ENCODE measurements at regions not wholly inside any gene's neighbourhood (a gene's known extent, or its start where the extent isn't known, plus 50 kb on each side); places are given as distances from the start of the nearest gene placed in this dataset.
"Not testable (repeated sequence)": the region's sequence is repeated elsewhere in the genome, so short reads cannot be mapped to it uniquely, and the experiment has no call there.

GRCh38 chr22:49694462-49695260 lies 133.0 kb downstream of the BRD1 start:
- DNase-seq: no peak

- DNase-seq: no peak
Observed at GRCh38 chr22:49693848-49694247, 133.8 kb downstream of the BRD1 start.

- no peak for DNase-seq
Observed at GRCh38 chr22:49693416-49693815, 134.3 kb downstream of the BRD1 start.

- no peak for DNase-seq
Observed at GRCh38 chr22:49692499-49693225, 135.0 kb downstream of the BRD1 start.

GRCh38 chr22:49691256-49691655 lies 136.4 kb downstream of the BRD1 start:
- no peak for DNase-seq

GRCh38 chr22:49690454-49690853 lies 137.2 kb downstream of the BRD1 start:
- no peak for DNase-seq

- DNase-seq: no peak
Observed at GRCh38 chr22:49689858-49690257, 137.8 kb downstream of the BRD1 start.

GRCh38 chr22:49689255-49689770 lies 138.4 kb downstream of the BRD1 start:
- no peak for DNase-seq

GRCh38 chr22:49688516-49689254 lies 139.0 kb downstream of the BRD1 start:
- DNase-seq: no peak

GRCh38 chr22:49687786-49688515 lies 139.7 kb downstream of the BRD1 start:
- DNase-seq: no peak

GRCh38 chr22:49687333-49687732 lies 140.3 kb downstream of the BRD1 start:
- no peak for DNase-seq

- DNase-seq: no peak
Observed at GRCh38 chr22:49686495-49687219, 141.0 kb downstream of the BRD1 start.

GRCh38 chr22:49685686-49686085 lies 142.0 kb downstream of the BRD1 start:
- no peak for DNase-seq

GRCh38 chr22:49685116-49685515 lies 142.6 kb downstream of the BRD1 start:
- DNase-seq: no peak

- no peak for DNase-seq
Observed at GRCh38 chr22:49683032-49683431, 144.6 kb downstream of the BRD1 start.

GRCh38 chr22:49680819-49681218 lies 146.9 kb downstream of the BRD1 start:
- not testable (repeated sequence) for DNase-seq

GRCh38 chr22:49678842-49679170 lies 148.9 kb downstream of the BRD1 start:
- DNase-seq: no peak

- DNase-seq: no peak
Observed at GRCh38 chr22:49678137-49678841, 149.4 kb downstream of the BRD1 start.

GRCh38 chr22:49677495-49677889 lies 150.2 kb downstream of the BRD1 start:
- no peak for DNase-seq

- no peak for DNase-seq
Observed at GRCh38 chr22:49676783-49677494, 150.7 kb downstream of the BRD1 start.

GRCh38 chr22:49676230-49676629 lies 151.4 kb downstream of the BRD1 start:
- DNase-seq: no peak

All from activated CD4-positive, alpha-beta T cell treated with anti-CD3 and anti-CD28 coated beads for 1 hour (primary cell).